Non-pigmented ciliary epithelial cell (primary cell): ENCODE measurements at regions not wholly inside any gene's neighbourhood (a gene's known extent, or its start where the extent isn't known, plus 50 kb on each side); places are given as distances from the start of the nearest gene placed in this dataset.

Experiments
- DNase-seq: peaks from one replicate; pipeline ENCODE4 v3.0.0-alpha.2; 2010; ENCODE audit warnings: low read depth

- no peak for DNase-seq
Observed at GRCh38 chr11:106409222-106409621, 331.8 kb downstream of the AASDHPPT start.

GRCh38 chr11:106409671-106410070, 332.2 kb downstream of the AASDHPPT start:
- DNase-seq, result no peak

GRCh38 chr11:106410902-106411301, 333.4 kb downstream of the AASDHPPT start:
- no peak for DNase-seq

- DNase-seq, result no peak
Observed at GRCh38 chr11:106413222-106413621, 335.8 kb downstream of the AASDHPPT start.

GRCh38 chr11:106415510-106415909, 338.0 kb downstream of the AASDHPPT start:
- DNase-seq, result no peak

- no peak for DNase-seq
Observed at GRCh38 chr11:106418791-106419190, 341.3 kb downstream of the AASDHPPT start.

- DNase-seq, result no peak
Observed at GRCh38 chr11:106420048-106420665, 342.7 kb downstream of the AASDHPPT start.

- DNase-seq, result no peak
Observed at GRCh38 chr11:106420686-106421085, 343.2 kb downstream of the AASDHPPT start.

GRCh38 chr11:106421676-106422292, 344.3 kb downstream of the AASDHPPT start:
- DNase-seq, result no peak

GRCh38 chr11:106422583-106422982, 345.1 kb downstream of the AASDHPPT start:
- no peak for DNase-seq

GRCh38 chr11:106424111-106424510, 346.6 kb downstream of the AASDHPPT start:
- DNase-seq, result peak; percentile 57

- no peak for DNase-seq
Observed at GRCh38 chr11:106425819-106426218, 348.4 kb downstream of the AASDHPPT start.

- DNase-seq, result no peak
Observed at GRCh38 chr11:106426696-106427095, 349.2 kb downstream of the AASDHPPT start.

- no peak for DNase-seq
Observed at GRCh38 chr11:106427736-106428135, 350.3 kb downstream of the AASDHPPT start.

- no peak for DNase-seq
Observed at GRCh38 chr11:106442032-106442431, 364.6 kb downstream of the AASDHPPT start.

- no peak for DNase-seq
Observed at GRCh38 chr11:106446302-106446701, 368.8 kb downstream of the AASDHPPT start.

- no peak for DNase-seq
Observed at GRCh38 chr11:106446955-106447354, 369.5 kb downstream of the AASDHPPT start.

GRCh38 chr11:106447631-106448191, 370.2 kb downstream of the AASDHPPT start:
- no peak for DNase-seq

GRCh38 chr11:106449763-106450162, 372.3 kb downstream of the AASDHPPT start:
- DNase-seq, result no peak

- no peak for DNase-seq
Observed at GRCh38 chr11:106451228-106451922, 373.9 kb downstream of the AASDHPPT start.

GRCh38 chr11:106456647-106457046, 379.2 kb downstream of the AASDHPPT start:
- no peak for DNase-seq

GRCh38 chr11:106457727-106458126, 380.3 kb downstream of the AASDHPPT start:
- DNase-seq, result no peak

GRCh38 chr11:106459135-106459534, 381.7 kb downstream of the AASDHPPT start:
- no peak for DNase-seq
